Dedifferentiated amniotic fluid mesenchymal stem cell (primary cell): ENCODE measurements at regions not wholly inside any gene's neighbourhood (a gene's known extent, or its start where the extent isn't known, plus 50 kb on each side); places are given as distances from the start of the nearest gene placed in this dataset.

Experiments
- DNase-seq: peaks from one replicate; pipeline ENCODE4 v3.0.0-alpha.2; 2016; ENCODE audit errors: extremely low spot score

DNA sequence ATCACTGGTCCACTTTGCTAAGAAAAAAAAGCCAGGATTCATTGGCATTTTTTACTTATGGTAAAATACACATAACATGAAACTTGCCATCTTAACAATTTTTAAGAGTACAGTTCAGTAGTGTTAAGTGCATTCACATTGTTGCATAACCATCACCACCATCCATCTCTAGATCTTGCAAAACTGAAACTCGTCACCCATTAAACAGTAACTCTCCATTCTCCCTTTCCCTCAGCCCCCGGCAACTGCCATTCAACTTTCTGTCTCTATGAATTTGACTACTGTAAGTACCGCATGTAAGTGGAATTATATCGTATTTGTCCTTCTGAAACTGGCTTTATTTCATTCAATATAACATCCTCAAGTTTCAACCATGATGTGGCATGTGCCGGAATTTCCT is 56.3 kb upstream of the LNX1 start:
- no peak for DNase-seq

- no peak for DNase-seq
Observed at GRCh38 chr4:53646795-53647194, 55.5 kb upstream of the LNX1 start.

- DNase-seq, result no peak
Observed at GRCh38 chr4:53645108-53645507, 53.8 kb upstream of the LNX1 start.

DNA sequence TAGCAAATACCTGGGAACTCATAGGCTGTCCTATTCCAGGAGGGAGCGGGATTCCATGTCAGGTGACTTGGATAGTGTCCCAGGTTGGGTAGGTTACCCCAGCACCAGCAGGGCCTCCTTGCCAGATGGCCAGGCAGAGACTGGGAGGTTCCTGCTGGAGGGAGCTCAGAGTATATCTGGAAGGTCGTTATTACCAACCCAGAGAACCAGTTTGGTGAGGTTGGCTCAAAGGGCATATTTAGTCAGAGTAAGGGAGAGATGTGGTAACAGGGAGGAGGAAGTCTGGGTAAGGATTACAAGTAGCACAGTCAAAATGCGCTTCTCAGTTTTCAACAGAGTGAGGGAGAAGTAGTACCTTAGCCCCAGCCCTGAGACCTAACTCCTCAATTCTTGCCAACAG is 53.3 kb upstream of the LNX1 start:
- no peak for DNase-seq
